Mammary epithelial cell (primary cell): ENCODE measurements at regions not wholly inside any gene's neighbourhood (a gene's known extent, or its start where the extent isn't known, plus 50 kb on each side); places are given as distances from the start of the nearest gene placed in this dataset.

ENCODE experiments used
- EZH2 ChIP-seq: IDR thresholded peaks from 2 replicates; pipeline ENCODE4 v1.6.1; 2012; ENCODE audit warnings: low read length, inconsistent platforms, borderline replicate concordance
- TF ChIP-seq, protein P1 (sequence below), 2 donors: IDR thresholded peaks in 1 of 2; conservative IDR thresholded peaks in 1 of 2; 2 replicates each; pipeline ENCODE4 v1.5.1; 2011 to 2012; ENCODE audit warnings: inconsistent platforms in 2 of 2, low read length in 2 of 2, mild to moderate bottlenecking in 2 of 2, control low read depth in 1 of 2, low read depth in 1 of 2; ENCODE audit not compliant: insufficient read depth in 1 of 2; ENCODE audit errors: extremely low read depth in 1 of 2

DNA sequence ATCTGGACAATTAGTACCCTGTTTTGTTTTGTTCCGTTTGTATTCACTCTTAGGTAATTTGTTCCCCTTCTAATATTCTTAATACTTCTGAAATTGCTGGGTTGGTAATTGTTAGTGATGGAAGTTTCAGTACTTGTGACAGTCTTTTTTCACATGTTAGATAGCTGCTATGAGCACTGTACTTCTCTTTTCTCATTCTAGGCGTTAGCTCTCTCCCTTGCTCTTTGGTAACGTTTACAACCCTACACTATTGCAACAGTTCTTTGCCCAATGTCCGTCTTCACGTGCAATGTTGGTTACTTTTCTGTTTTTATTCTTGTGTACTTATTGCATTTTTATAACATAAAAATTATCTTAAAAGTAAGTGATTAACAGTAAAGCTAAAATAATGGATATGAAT is 1509.0 kb downstream of the MAT2B start:
- TF ChIP-seq, protein P1, sequence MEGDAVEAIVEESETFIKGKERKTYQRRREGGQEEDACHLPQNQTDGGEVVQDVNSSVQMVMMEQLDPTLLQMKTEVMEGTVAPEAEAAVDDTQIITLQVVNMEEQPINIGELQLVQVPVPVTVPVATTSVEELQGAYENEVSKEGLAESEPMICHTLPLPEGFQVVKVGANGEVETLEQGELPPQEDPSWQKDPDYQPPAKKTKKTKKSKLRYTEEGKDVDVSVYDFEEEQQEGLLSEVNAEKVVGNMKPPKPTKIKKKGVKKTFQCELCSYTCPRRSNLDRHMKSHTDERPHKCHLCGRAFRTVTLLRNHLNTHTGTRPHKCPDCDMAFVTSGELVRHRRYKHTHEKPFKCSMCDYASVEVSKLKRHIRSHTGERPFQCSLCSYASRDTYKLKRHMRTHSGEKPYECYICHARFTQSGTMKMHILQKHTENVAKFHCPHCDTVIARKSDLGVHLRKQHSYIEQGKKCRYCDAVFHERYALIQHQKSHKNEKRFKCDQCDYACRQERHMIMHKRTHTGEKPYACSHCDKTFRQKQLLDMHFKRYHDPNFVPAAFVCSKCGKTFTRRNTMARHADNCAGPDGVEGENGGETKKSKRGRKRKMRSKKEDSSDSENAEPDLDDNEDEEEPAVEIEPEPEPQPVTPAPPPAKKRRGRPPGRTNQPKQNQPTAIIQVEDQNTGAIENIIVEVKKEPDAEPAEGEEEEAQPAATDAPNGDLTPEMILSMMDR (conservative IDR thresholded peaks at IDR 0.05 in 1 of 2, IDR thresholded peaks at IDR 0.05 in 1 of 2; ENCODE audit: extremely low read depth in 1 of 2, insufficient read depth in 1 of 2, low read depth in 1 of 2, low read length in 2 of 2): no peak
- no peak for TF ChIP-seq EZH2
